Neural progenitor cell (in vitro differentiated cells): ENCODE measurements at regions not wholly inside any gene's neighbourhood (a gene's known extent, or its start where the extent isn't known, plus 50 kb on each side); places are given as distances from the start of the nearest gene placed in this dataset.

Experiments used
- DNase-seq: peaks from one replicate; pipeline ENCODE4 v3.0.0-alpha.2; 2016; ENCODE audit warnings: low spot score
- H2AFZ ChIP-seq: fragments of 200-600 bp; sonication (generic); replicated peaks from 2 replicates; pipeline ENCODE4 v1.6.1; 2016; ENCODE audit warnings: antibody characterized with exemption
- H3F3A ChIP-seq: fragments of 200-600 bp; sonication (generic); 2 replicates; pipeline ENCODE4 v1.6.1; 2016; ENCODE audit warnings: antibody characterized with exemption, low read depth
- H3K27ac ChIP-seq: fragments of 200-600 bp; sonication (generic); 2 replicates; pipeline ENCODE4 v1.5.1; 2016; ENCODE audit warnings: mild to moderate bottlenecking
- H3K27me3 ChIP-seq: fragments of 200-600 bp; sonication (generic); 2 replicates; pipeline ENCODE4 v1.6.1; 2016; ENCODE audit warnings: mild to moderate bottlenecking, moderate library complexity
- H3K36me3 ChIP-seq: fragments of 200-600 bp; sonication (generic); 2 replicates; pipeline ENCODE4 v1.5.1; 2016
- H3K4me1 ChIP-seq: fragments of 200-600 bp; sonication (generic); 2 replicates; pipeline ENCODE4 v1.6.1; 2016; ENCODE audit warnings: mixed run types
- H3K4me2 ChIP-seq: fragments of 200-600 bp; sonication (generic); 2 replicates; pipeline ENCODE4 v1.6.1; 2016
- H3K4me3 ChIP-seq: fragments of 200-600 bp; sonication (generic); 2 replicates; pipeline ENCODE4 v1.5.1; 2016
- H3K79me2 ChIP-seq: fragments of 200-600 bp; sonication (generic); 2 replicates; pipeline ENCODE4 v1.6.1; 2016; ENCODE audit warnings: low read depth
- H3K9ac ChIP-seq: fragments of 200-600 bp; sonication (generic); 2 replicates; pipeline ENCODE4 v1.6.1; 2016
- H3K9me3 ChIP-seq: fragments of 200-600 bp; sonication (generic); 2 replicates; pipeline ENCODE4 v1.5.1; 2016; ENCODE audit warnings: low read depth
- H4K20me1 ChIP-seq: fragments of 200-600 bp; sonication (generic); 2 replicates; pipeline ENCODE4 v1.6.1; 2016; ENCODE audit warnings: low read depth
- H3K27ac Mint-ChIP-seq: 3 replicates; pipeline ENCODE4 v1.8.0; 2021; ENCODE audit warnings: mixed read lengths
- H3K27me3 Mint-ChIP-seq: 2 replicates; pipeline ENCODE4 v1.8.0; 2022; ENCODE audit warnings: low read depth, mild to moderate bottlenecking, inconsistent platforms, moderate library complexity, mixed read lengths; ENCODE audit not compliant: insufficient read depth
- H3K36me3 Mint-ChIP-seq: 3 replicates; pipeline ENCODE4 v1.8.0; 2021; ENCODE audit warnings: mixed read lengths
- H3K4me1 Mint-ChIP-seq: 3 replicates; pipeline ENCODE4 v1.8.0; 2021; ENCODE audit warnings: mixed read lengths
- H3K4me3 Mint-ChIP-seq: 3 replicates; pipeline ENCODE4 v1.8.0; 2021; ENCODE audit warnings: mild to moderate bottlenecking, moderate library complexity, mixed read lengths
- H3K9me3 Mint-ChIP-seq: 3 replicates; pipeline ENCODE4 v1.8.0; 2020; ENCODE audit warnings: mixed read lengths
- EZH2 ChIP-seq: fragments of 200-600 bp; sonication (generic); IDR thresholded peaks from 2 replicates; pipeline ENCODE4 v1.6.1; 2017; ENCODE audit warnings: antibody characterized with exemption, mild to moderate bottlenecking, moderate library complexity
- EZH2phosphoT487 ChIP-seq: fragments of 200-600 bp; sonication (generic); IDR thresholded peaks from 2 replicates; pipeline ENCODE4 v1.6.1; 2017; ENCODE audit warnings: antibody characterized with exemption
- TF ChIP-seq, protein P1 (sequence below): fragments of 200-600 bp; sonication (generic); IDR thresholded peaks from 2 replicates; pipeline ENCODE4 v1.5.1; 2017; ENCODE audit warnings: antibody characterized with exemption, mild to moderate bottlenecking

DNA sequence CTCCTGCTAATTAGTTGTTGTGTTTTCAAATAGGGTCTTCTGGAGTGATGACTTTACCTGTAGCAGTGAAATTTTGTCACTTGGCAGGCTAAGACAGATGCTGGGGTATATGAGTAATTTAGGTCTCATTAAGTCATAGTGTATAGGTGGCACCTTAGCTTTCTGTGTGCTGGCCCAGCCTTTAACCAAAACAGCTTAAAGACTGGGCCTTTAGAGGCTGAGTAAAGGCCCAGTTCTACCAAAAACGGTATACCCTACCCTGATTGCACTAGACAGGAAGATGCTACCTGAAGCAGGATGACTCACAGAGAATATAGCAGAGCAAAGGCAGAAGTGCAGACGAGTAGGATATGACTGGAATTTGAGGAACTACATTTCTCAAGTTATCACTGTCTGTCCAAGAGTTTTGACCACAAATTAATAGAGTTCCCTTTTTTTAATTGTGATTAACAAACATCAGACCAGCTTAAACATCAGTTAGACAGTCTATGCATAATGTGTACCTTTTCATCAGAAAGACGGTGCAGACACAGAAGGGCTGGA lies 337.9 kb upstream of the SALL3 start:
- Histone ChIP-seq H3F3A (no peaks in the 10 kb centered on the region), H3K9me3 (no peaks in the 10 kb centered on the region), H3K79me2 (no peaks in the 10 kb centered on the region), H3K4me1 (peaks cover 13% of the 10 kb centered on the region), H3K4me3 (no peak overlapping the region), H3K27ac (no peak overlapping the region), H4K20me1 (no peaks in the 10 kb centered on the region), H3K9ac (no peak overlapping the region), H3K36me3 (no peaks in the 10 kb centered on the region), H3K27me3 (no peaks in the 10 kb centered on the region), H2AFZ (no peak overlapping the region), H3K4me2 (no peak overlapping the region)
- no peak for DNase-seq
- peaks cover 12% of the 10 kb centered on the region for H3K27me3 Mint-ChIP-seq
- no peak overlapping the region for H3K27ac Mint-ChIP-seq
- H3K4me1 Mint-ChIP-seq = peaks cover 33% of the 10 kb centered on the region
- no peaks in the 10 kb centered on the region for H3K36me3 Mint-ChIP-seq
- H3K9me3 Mint-ChIP-seq = peaks cover 5% of the 10 kb centered on the region
- H3K4me3 Mint-ChIP-seq = no peak overlapping the region
- TF ChIP-seq, protein P1, sequence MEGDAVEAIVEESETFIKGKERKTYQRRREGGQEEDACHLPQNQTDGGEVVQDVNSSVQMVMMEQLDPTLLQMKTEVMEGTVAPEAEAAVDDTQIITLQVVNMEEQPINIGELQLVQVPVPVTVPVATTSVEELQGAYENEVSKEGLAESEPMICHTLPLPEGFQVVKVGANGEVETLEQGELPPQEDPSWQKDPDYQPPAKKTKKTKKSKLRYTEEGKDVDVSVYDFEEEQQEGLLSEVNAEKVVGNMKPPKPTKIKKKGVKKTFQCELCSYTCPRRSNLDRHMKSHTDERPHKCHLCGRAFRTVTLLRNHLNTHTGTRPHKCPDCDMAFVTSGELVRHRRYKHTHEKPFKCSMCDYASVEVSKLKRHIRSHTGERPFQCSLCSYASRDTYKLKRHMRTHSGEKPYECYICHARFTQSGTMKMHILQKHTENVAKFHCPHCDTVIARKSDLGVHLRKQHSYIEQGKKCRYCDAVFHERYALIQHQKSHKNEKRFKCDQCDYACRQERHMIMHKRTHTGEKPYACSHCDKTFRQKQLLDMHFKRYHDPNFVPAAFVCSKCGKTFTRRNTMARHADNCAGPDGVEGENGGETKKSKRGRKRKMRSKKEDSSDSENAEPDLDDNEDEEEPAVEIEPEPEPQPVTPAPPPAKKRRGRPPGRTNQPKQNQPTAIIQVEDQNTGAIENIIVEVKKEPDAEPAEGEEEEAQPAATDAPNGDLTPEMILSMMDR = no peak
- TF ChIP-seq EZH2 (no peak), EZH2phosphoT487 (no peak)

DNA sequence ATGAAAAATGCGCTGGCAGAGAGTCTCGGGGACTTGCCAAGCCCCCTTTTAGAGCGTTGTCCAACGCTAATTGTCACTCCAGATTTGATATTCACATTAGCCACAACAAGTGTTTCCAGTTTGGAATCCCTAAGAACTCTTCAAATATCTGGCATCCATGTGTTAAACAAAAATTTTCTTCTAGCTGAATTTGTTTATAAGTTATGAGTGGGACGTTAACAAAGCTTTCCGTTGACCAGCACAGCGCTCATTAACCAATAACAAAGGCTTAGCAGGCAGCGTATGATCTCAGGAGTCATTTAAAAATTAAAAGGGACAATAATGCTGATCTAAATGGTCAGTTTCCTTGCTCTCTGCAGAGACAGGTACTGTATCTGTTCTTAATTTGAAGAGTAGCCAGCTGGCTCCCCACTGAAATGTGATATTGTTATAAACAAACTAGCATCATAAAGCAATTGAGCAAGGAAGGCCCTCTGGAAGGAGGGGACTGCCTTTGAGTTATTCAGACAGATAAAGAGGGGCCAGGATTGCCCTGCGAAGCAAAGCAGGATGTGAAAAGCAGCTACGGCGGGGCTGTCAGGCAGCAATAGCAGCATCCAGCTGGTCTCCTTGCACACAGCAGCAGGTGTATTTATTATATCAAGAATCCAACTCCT lies 337.2 kb upstream of the SALL3 start:
- peaks cover 33% of the 10 kb centered on the region for H3K4me1 Mint-ChIP-seq
- H3K4me3 Mint-ChIP-seq = no peak overlapping the region
- no peaks in the 10 kb centered on the region for H3K27me3 ChIP-seq
- no peaks in the 10 kb centered on the region for H3K9me3 ChIP-seq
- H3K79me2 ChIP-seq = no peaks in the 10 kb centered on the region
- H4K20me1 ChIP-seq = no peaks in the 10 kb centered on the region
- H3K9me3 Mint-ChIP-seq = peaks cover 8% of the 10 kb centered on the region
- H3K9ac ChIP-seq = no peak overlapping the region
- H3K36me3 Mint-ChIP-seq = no peaks in the 10 kb centered on the region
- TF ChIP-seq EZH2 (no peak), EZH2phosphoT487 (no peak)
- TF ChIP-seq, protein P1 = no peak
- H3K27ac Mint-ChIP-seq = no peak overlapping the region
- peaks cover 13% of the 10 kb centered on the region for H3K4me1 ChIP-seq
- no peak overlapping the region for H3K4me3 ChIP-seq
- H3F3A ChIP-seq = no peaks in the 10 kb centered on the region
- DNase-seq = peak; percentile 20
- peaks cover 9% of the 10 kb centered on the region for H3K27me3 Mint-ChIP-seq
- H3K36me3 ChIP-seq = no peaks in the 10 kb centered on the region
- H3K27ac ChIP-seq = no peak overlapping the region
- H3K4me2 ChIP-seq = no peak overlapping the region
- H2AFZ ChIP-seq = no peak overlapping the region

DNA sequence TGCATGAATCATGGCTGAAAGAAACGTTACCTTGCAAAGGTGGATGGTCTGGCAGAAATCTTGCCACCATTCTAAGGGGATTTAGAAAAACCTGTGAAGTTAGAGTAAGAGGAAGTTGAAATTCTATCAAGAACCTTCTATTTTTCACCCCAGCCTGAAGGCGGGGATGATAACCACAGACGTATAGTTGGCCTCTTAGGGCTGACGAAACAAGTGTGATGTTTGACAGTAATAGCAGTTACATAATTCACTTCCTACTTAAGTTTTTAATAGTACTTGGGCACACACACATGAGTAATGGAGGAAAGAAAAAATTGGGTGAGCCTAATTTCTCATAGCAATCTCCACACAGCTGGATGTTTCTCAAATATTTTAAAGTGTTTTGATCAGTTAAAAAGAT lies 336.6 kb upstream of the SALL3 start:
- Histone ChIP-seq H3K9ac (no peak overlapping the region), H3K27ac (no peak overlapping the region), H3K4me2 (no peak overlapping the region), H3K9me3 (no peaks in the 10 kb centered on the region), H3K4me3 (no peak overlapping the region), H3K36me3 (no peaks in the 10 kb centered on the region), H2AFZ (no peak overlapping the region), H3K27me3 (no peaks in the 10 kb centered on the region), H3K79me2 (no peaks in the 10 kb centered on the region), H3F3A (no peaks in the 10 kb centered on the region), H4K20me1 (no peaks in the 10 kb centered on the region), H3K4me1 (peaks cover 13% of the 10 kb centered on the region)
- no peak overlapping the region for H3K27ac Mint-ChIP-seq
- H3K36me3 Mint-ChIP-seq = no peaks in the 10 kb centered on the region
- H3K4me1 Mint-ChIP-seq = peaks cover 33% of the 10 kb centered on the region
- H3K9me3 Mint-ChIP-seq = peaks cover 8% of the 10 kb centered on the region
- no peak for DNase-seq
- peaks cover 9% of the 10 kb centered on the region for H3K27me3 Mint-ChIP-seq
- TF ChIP-seq EZH2phosphoT487 (no peak), EZH2 (no peak)
- TF ChIP-seq, protein P1 = no peak
- no peak overlapping the region for H3K4me3 Mint-ChIP-seq
